H9 (cell line): ENCODE measurements at regions not wholly inside any gene's neighbourhood (a gene's known extent, or its start where the extent isn't known, plus 50 kb on each side); places are given as distances from the start of the nearest gene placed in this dataset.

Experiments used
- DNase-seq: peaks from one replicate; pipeline ENCODE4 v3.0.0-alpha.2; 2017
- H2AFZ ChIP-seq: one replicate; pipeline ENCODE4 v1.6.1; 2013; ENCODE audit warnings: mild to moderate bottlenecking, low read length, control low read depth, moderate library complexity
- H2AK5ac ChIP-seq: 2 replicates; pipeline ENCODE4 v1.6.1; 2013; ENCODE audit warnings: low read length, control low read depth, mixed read lengths; ENCODE audit not compliant: insufficient read length
- H2BK120ac ChIP-seq: one replicate; pipeline ENCODE4 v1.6.1; 2013; ENCODE audit warnings: low read depth, mild to moderate bottlenecking, low read length, control low read depth, inconsistent platforms; ENCODE audit not compliant: poor library complexity, severe bottlenecking
- H2BK12ac ChIP-seq: 2 replicates; pipeline ENCODE4 v1.6.1; 2013; ENCODE audit warnings: low read length, control low read depth, mixed read lengths, low read depth; ENCODE audit not compliant: insufficient read length
- H2BK15ac ChIP-seq: 2 replicates; pipeline ENCODE4 v1.6.1; 2013; ENCODE audit warnings: low read depth, low read length, control low read depth
- H2BK20ac ChIP-seq: one replicate; pipeline ENCODE4 v1.6.1; 2013; ENCODE audit warnings: low read depth, mild to moderate bottlenecking, low read length, control low read depth, inconsistent platforms; ENCODE audit not compliant: poor library complexity, severe bottlenecking
- H2BK5ac ChIP-seq: 2 replicates; pipeline ENCODE4 v1.6.1; 2013; ENCODE audit warnings: low read length, control low read depth, mixed read lengths; ENCODE audit not compliant: insufficient read length
- H3K14ac ChIP-seq: 2 replicates; pipeline ENCODE4 v1.6.1; 2013; ENCODE audit warnings: low read length, control low read depth; ENCODE audit not compliant: insufficient read depth
- H3K18ac ChIP-seq: 2 replicates; pipeline ENCODE4 v1.6.1; 2013; ENCODE audit warnings: low read depth, mild to moderate bottlenecking, mixed read lengths, low read length, control low read depth; ENCODE audit not compliant: insufficient read length
- H3K23ac ChIP-seq: 2 replicates; pipeline ENCODE4 v1.6.1; 2013; ENCODE audit warnings: low read length, control low read depth, mixed read lengths, low read depth; ENCODE audit not compliant: insufficient read length
- H3K23me2 ChIP-seq: 2 replicates; pipeline ENCODE4 v1.6.1; 2013; ENCODE audit warnings: low read depth, mild to moderate bottlenecking, mixed read lengths, low read length, control low read depth; ENCODE audit not compliant: insufficient read length, poor library complexity, severe bottlenecking
- H3K27ac ChIP-seq: 2 replicates; pipeline ENCODE4 v1.5.1; 2013; ENCODE audit warnings: low read length, control low read depth, mixed read lengths, low read depth; ENCODE audit not compliant: insufficient read length
- H3K27me3 ChIP-seq: 2 replicates; pipeline ENCODE4 v1.6.1; 2013; ENCODE audit warnings: low read length, control low read depth, inconsistent platforms; ENCODE audit not compliant: insufficient read depth
- H3K4ac ChIP-seq: 2 replicates; pipeline ENCODE4 v1.6.1; 2013; ENCODE audit warnings: low read depth, mild to moderate bottlenecking, control low read depth, inconsistent platforms, low read length, moderate library complexity
- H3K4me1 ChIP-seq: 2 replicates; pipeline ENCODE4 v1.6.1; 2013; ENCODE audit warnings: low read length, control low read depth, inconsistent platforms; ENCODE audit not compliant: insufficient read depth
- H3K4me2 ChIP-seq: 2 replicates; pipeline ENCODE4 v1.6.1; 2013; ENCODE audit warnings: low read length, control low read depth, mixed read lengths; ENCODE audit not compliant: insufficient read length, insufficient read depth
- H3K56ac ChIP-seq: 2 replicates; pipeline ENCODE4 v1.6.1; 2013; ENCODE audit warnings: low read depth, mild to moderate bottlenecking, mixed read lengths, low read length, control low read depth; ENCODE audit not compliant: insufficient read length
- H3K79me1 ChIP-seq: 2 replicates; pipeline ENCODE4 v1.6.1; 2013; ENCODE audit warnings: low read depth, mild to moderate bottlenecking, moderate library complexity, low read length, control low read depth, inconsistent platforms; ENCODE audit not compliant: insufficient read depth, poor library complexity, severe bottlenecking
- H3K79me2 ChIP-seq: 2 replicates; pipeline ENCODE4 v1.6.1; 2013; ENCODE audit warnings: low read length, control low read depth, inconsistent platforms; ENCODE audit not compliant: insufficient read depth
- H3K9ac ChIP-seq: 2 replicates; pipeline ENCODE4 v1.6.1; 2013; ENCODE audit warnings: low read length, control low read depth, mixed read lengths; ENCODE audit not compliant: insufficient read length; ENCODE audit errors: extremely low read depth
- H3K9me3 ChIP-seq: one replicate; pipeline ENCODE4 v1.6.1; 2013; ENCODE audit warnings: low read depth, low read length, inconsistent platforms; ENCODE audit not compliant: control insufficient read depth
- H3T11ph ChIP-seq: one replicate; pipeline ENCODE4 v1.6.1; 2013; ENCODE audit warnings: mild to moderate bottlenecking, low read length, control low read depth, inconsistent platforms
- H4K20me1 ChIP-seq: one replicate; pipeline ENCODE4 v1.6.1; 2013; ENCODE audit not compliant: control insufficient read depth, insufficient read length, insufficient read depth
- H4K5ac ChIP-seq: 2 replicates; pipeline ENCODE4 v1.6.1; 2013; ENCODE audit warnings: low read depth, mild to moderate bottlenecking, mixed read lengths, low read length, control low read depth; ENCODE audit not compliant: insufficient read length
- H4K8ac ChIP-seq: replicated peaks from 2 replicates; pipeline ENCODE4 v1.6.1; 2013; ENCODE audit warnings: low read length, control low read depth, mixed read lengths, low read depth; ENCODE audit not compliant: insufficient read length
- H4K91ac ChIP-seq: 2 replicates; pipeline ENCODE4 v1.6.1; 2013; ENCODE audit warnings: low read depth, mild to moderate bottlenecking, moderate library complexity, mixed read lengths, low read length, control low read depth; ENCODE audit not compliant: insufficient read length
- H3K27ac Mint-ChIP-seq, 3 experiments: 2 replicates in 2 of 3; 3 replicates in 1 of 3; pipeline ENCODE4 v1.8.0; 2020 to 2021; ENCODE audit warnings: mixed read lengths in 3 of 3, mild to moderate bottlenecking in 1 of 3, moderate library complexity in 1 of 3
- H3K27me3 Mint-ChIP-seq: 2 replicates; pipeline ENCODE4 v1.8.0; 2021; ENCODE audit warnings: low read depth, mild to moderate bottlenecking, moderate library complexity, mixed read lengths
- H3K36me3 Mint-ChIP-seq, 3 experiments: 2 replicates in 2 of 3; 3 replicates in 1 of 3; pipeline ENCODE4 v1.8.0; 2020 to 2021; ENCODE audit warnings: low read depth in 3 of 3, mixed read lengths in 3 of 3; ENCODE audit not compliant: insufficient read depth in 1 of 3
- H3K4me1 Mint-ChIP-seq, 2 experiments: 2 replicates each; pipeline ENCODE4 v1.8.0; 2020; ENCODE audit warnings: mixed read lengths in 2 of 2
- H3K4me3 Mint-ChIP-seq, 2 experiments: 2 replicates in 1 of 2; 3 replicates in 1 of 2; pipeline ENCODE4 v1.8.0; 2020 to 2021; ENCODE audit warnings: mild to moderate bottlenecking in 2 of 2, mixed read lengths in 2 of 2, moderate library complexity in 1 of 2
- H3K9me3 Mint-ChIP-seq, 2 experiments: 2 replicates in 1 of 2; 3 replicates in 1 of 2; pipeline ENCODE4 v1.8.0; 2020; ENCODE audit warnings: mild to moderate bottlenecking in 2 of 2, mixed read lengths in 2 of 2, moderate library complexity in 1 of 2
- WGBS: extraction: QIAGEN DNeasy Blood & Tissue Kit; methylation state at CpG from one replicate; pipeline ENCODE4 v1.1.7; 2013; ENCODE audit warnings: missing lambda C conversion rate, low lambda C conversion rate, mixed read lengths; ENCODE audit not compliant: insufficient read length; ENCODE audit errors: extremely low coverage; 5-methylcytosine and 5-hydroxymethylcytosine counted together
- TF ChIP-seq, protein P1 (sequence below): fragments of 200-600 bp; sonication (generic); conservative IDR thresholded peaks from 3 replicates; pipeline ENCODE4 v1.8.0; 2021; ENCODE audit warnings: antibody characterized with exemption, mild to moderate bottlenecking

DNA sequence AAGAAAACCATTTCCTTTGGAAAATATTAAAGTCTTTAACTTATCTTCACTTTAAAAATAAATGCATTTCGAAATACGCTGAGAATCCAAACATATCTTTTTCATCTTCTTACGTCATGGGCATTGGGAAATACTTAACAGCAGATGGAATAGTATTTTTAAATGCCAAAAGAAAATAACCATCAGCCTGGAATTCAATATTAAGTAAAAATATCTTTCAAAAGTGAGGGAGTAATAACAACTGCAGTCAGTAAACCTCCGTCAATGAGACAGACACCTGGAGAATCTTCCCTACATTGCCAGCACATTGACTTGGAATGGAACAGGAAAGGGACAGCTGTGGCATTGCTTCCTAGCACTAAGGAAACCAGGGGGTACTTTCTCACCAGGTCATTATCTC is 290.4 kb upstream of the TNP1 start:
- DNase-seq, result no peak
- H2AK5ac ChIP-seq, result no peak overlapping the region
- H3K4me1 Mint-ChIP-seq, result no peaks in the 10 kb centered on the region
- H2BK20ac ChIP-seq, result no peak overlapping the region
- no peak overlapping the region for H3K23ac ChIP-seq
- no peak overlapping the region for H3K4me2 ChIP-seq
- H3K14ac ChIP-seq, result no peak overlapping the region
- no CpG with 5 or more reads among the region's 4 CpGs for WGBS
- H3K27ac ChIP-seq, result no peak overlapping the region
- H3K23me2 ChIP-seq, result no peaks in the 10 kb centered on the region
- no peaks in the 10 kb centered on the region for H3K9me3 Mint-ChIP-seq
- H4K20me1 ChIP-seq, result no peaks in the 10 kb centered on the region
- no peaks in the 10 kb centered on the region for H3K4me1 ChIP-seq
- no peak overlapping the region for H3K4ac ChIP-seq
- TF ChIP-seq, protein P1, sequence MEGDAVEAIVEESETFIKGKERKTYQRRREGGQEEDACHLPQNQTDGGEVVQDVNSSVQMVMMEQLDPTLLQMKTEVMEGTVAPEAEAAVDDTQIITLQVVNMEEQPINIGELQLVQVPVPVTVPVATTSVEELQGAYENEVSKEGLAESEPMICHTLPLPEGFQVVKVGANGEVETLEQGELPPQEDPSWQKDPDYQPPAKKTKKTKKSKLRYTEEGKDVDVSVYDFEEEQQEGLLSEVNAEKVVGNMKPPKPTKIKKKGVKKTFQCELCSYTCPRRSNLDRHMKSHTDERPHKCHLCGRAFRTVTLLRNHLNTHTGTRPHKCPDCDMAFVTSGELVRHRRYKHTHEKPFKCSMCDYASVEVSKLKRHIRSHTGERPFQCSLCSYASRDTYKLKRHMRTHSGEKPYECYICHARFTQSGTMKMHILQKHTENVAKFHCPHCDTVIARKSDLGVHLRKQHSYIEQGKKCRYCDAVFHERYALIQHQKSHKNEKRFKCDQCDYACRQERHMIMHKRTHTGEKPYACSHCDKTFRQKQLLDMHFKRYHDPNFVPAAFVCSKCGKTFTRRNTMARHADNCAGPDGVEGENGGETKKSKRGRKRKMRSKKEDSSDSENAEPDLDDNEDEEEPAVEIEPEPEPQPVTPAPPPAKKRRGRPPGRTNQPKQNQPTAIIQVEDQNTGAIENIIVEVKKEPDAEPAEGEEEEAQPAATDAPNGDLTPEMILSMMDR, result no peak
- H4K8ac ChIP-seq, result no peak overlapping the region
- H3K18ac ChIP-seq, result no peak overlapping the region
- no peaks in the 10 kb centered on the region; a peak in 1 of 7 replicates for H3K36me3 Mint-ChIP-seq
- no peaks in the 10 kb centered on the region for H3K9me3 ChIP-seq
- no peaks in the 10 kb centered on the region for H3K27me3 ChIP-seq
- no peak overlapping the region for H2AFZ ChIP-seq
- no peak overlapping the region for H2BK15ac ChIP-seq
- H2BK5ac ChIP-seq, result no peak overlapping the region
- no peak overlapping the region for H4K5ac ChIP-seq
- H2BK120ac ChIP-seq, result no peak overlapping the region
- no peak overlapping the region for H3K27ac Mint-ChIP-seq
- no peak overlapping the region for H3K56ac ChIP-seq
- no peaks in the 10 kb centered on the region for H3K79me2 ChIP-seq
- H3K9ac ChIP-seq, result no peak overlapping the region
- H3K79me1 ChIP-seq, result no peaks in the 10 kb centered on the region
- H3K27me3 Mint-ChIP-seq, result peaks cover 5% of the 10 kb centered on the region
- H3T11ph ChIP-seq, result no peak overlapping the region
- H2BK12ac ChIP-seq, result no peak overlapping the region
- no peak overlapping the region for H3K4me3 Mint-ChIP-seq
- H4K91ac ChIP-seq, result no peak overlapping the region
